Ishikawa (cell line): ENCODE measurements at regions not wholly inside any gene's neighbourhood (a gene's known extent, or its start where the extent isn't known, plus 50 kb on each side); places are given as distances from the start of the nearest gene placed in this dataset.

Experiments used
- CEBPB ChIP-seq: IDR thresholded peaks from 2 replicates; pipeline ENCODE4 v1.6.1; 2012
- CREB1 ChIP-seq: IDR thresholded peaks from 2 replicates; pipeline ENCODE4 v1.6.1; 2012; ENCODE audit warnings: low read depth
- EGR1 ChIP-seq: IDR thresholded peaks from 2 replicates; pipeline ENCODE4 v1.6.1; 2012
- EP300 ChIP-seq: IDR thresholded peaks from 2 replicates; pipeline ENCODE4 v1.6.1; 2012; ENCODE audit warnings: borderline replicate concordance
- FOXM1 ChIP-seq: IDR thresholded peaks from 2 replicates; pipeline ENCODE4 v1.6.1; 2012; ENCODE audit warnings: low read depth, borderline replicate concordance
- MAX ChIP-seq: IDR thresholded peaks from 2 replicates; pipeline ENCODE4 v1.6.1; 2012
- NFIC ChIP-seq: IDR thresholded peaks from 2 replicates; pipeline ENCODE4 v1.6.1; 2012
- RAD21 ChIP-seq: IDR thresholded peaks from 2 replicates; pipeline ENCODE4 v1.6.1; 2012; ENCODE audit warnings: low read depth
- REST ChIP-seq: IDR thresholded peaks from 2 replicates; pipeline ENCODE4 v1.6.1; 2012; ENCODE audit warnings: low read depth, mild to moderate bottlenecking
- TAF1 ChIP-seq: IDR thresholded peaks from 2 replicates; pipeline ENCODE4 v1.6.1; 2012; ENCODE audit warnings: low read depth, mild to moderate bottlenecking
- TCF12 ChIP-seq: IDR thresholded peaks from 2 replicates; pipeline ENCODE4 v1.6.1; 2012; ENCODE audit warnings: low read depth
- TEAD4 ChIP-seq: IDR thresholded peaks from 2 replicates; pipeline ENCODE4 v1.6.1; 2012
- USF1 ChIP-seq: IDR thresholded peaks from 2 replicates; pipeline ENCODE4 v1.6.1; 2012
- YY1 ChIP-seq: IDR thresholded peaks from 2 replicates; pipeline ENCODE4 v1.6.1; 2012; ENCODE audit warnings: low read depth
- ZBTB7A ChIP-seq: IDR thresholded peaks from 2 replicates; pipeline ENCODE4 v1.6.1; 2012; ENCODE audit warnings: low read depth

- TF ChIP-seq TAF1 (no peak), YY1 (no peak), FOXM1 (no peak), USF1 (peak; percentile 94), TEAD4 (no peak), MAX (no peak)
Measured at GRCh38 chr2:118197011-118197675, 108.9 kb downstream of the INSIG2 start.

- TF ChIP-seq ZBTB7A, result no peak
- no peak for TF ChIP-seq REST
- no peak for TF ChIP-seq USF1
- TF ChIP-seq CEBPB, result no peak
- TF ChIP-seq TAF1, result no peak
- TF ChIP-seq EP300, result no peak
- TF ChIP-seq NFIC, result no peak
- TF ChIP-seq CREB1, result no peak
- no peak for TF ChIP-seq TEAD4
- TF ChIP-seq YY1, result no peak
- no peak for TF ChIP-seq FOXM1
- no peak for TF ChIP-seq TCF12
- no peak for TF ChIP-seq MAX
- no peak for TF ChIP-seq EGR1
- TF ChIP-seq RAD21, result no peak
Measured at GRCh38 chr2:118190474-118190873, 102.2 kb downstream of the INSIG2 start.

DNA sequence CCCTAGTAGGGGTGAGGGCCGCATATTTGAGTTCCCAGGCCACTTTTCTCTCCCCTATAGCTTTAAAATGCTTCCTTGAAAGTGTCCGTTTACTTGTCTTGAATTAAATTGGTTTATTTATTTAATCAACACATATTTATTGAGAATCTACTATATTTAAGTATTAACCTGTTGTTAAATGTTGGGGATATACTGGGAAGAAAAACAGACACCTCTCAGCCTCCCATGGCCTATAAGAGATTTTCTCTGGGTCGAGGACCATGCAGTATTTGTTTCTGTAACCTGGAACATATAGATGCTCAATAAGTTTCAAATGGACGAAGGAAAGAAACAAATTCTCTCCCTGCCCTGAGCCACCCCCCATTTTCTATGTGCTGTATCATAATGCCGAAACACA lies 98.6 kb downstream of the INSIG2 start:
- TF ChIP-seq YY1 (no peak), TEAD4 (no peak), FOXM1 (no peak), NFIC (no peak), USF1 (no peak), CREB1 (no peak), TCF12 (no peak), RAD21 (no peak), EGR1 (no peak), EP300 (no peak), CEBPB (no peak), REST (no peak), TAF1 (no peak), ZBTB7A (no peak), MAX (no peak)

DNA sequence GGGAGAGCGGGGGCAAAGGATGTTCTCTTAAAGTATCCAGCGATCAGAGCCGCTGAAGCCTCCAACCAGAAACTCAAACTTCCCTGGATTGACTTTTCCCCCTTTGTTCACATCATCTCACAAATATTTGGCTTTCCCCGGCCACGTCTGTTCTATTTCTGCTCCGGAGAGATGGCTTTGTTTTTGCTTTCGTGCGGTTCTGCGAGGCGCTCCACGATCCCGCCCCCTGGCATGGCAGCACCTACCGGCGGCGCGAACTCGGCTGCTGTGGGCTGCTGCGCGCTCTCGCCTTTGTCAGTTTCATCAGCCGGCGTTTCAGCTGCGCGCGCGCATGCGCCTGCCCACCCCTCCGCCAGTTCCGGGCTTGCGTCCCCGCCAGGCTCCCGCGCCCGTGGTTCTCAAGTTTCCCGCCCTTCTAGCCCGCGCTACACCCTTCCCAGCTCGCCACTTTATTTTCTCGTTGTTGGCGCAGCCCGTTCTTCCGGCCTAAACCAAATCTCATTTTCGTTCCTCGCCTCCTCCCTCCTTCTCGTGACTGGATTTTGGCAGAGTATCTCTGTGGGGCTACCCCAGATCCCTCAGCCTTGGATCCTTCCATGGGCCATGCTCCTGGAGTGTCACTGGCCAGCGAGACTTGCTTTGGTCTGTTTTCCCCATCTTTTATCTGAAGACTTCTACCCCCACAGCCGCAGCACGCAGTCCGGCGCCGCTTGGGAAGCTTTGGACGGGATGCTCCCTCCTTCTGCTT lies 98.0 kb downstream of the INSIG2 start:
- TF ChIP-seq TCF12, result no peak
- peak; percentile 53 for TF ChIP-seq YY1
- TF ChIP-seq MAX, result peak; percentile 93
- no peak for TF ChIP-seq FOXM1
- no peak for TF ChIP-seq CREB1
- TF ChIP-seq TAF1, result peak; percentile 26; the same call in 1 of the 2 replicates
- no peak for TF ChIP-seq NFIC
